ENCODE measurements at regions not wholly inside any gene's neighbourhood (a gene's known extent, or its start where the extent isn't known, plus 50 kb on each side); places are given as distances from the start of the nearest gene placed in this dataset.

DNA sequence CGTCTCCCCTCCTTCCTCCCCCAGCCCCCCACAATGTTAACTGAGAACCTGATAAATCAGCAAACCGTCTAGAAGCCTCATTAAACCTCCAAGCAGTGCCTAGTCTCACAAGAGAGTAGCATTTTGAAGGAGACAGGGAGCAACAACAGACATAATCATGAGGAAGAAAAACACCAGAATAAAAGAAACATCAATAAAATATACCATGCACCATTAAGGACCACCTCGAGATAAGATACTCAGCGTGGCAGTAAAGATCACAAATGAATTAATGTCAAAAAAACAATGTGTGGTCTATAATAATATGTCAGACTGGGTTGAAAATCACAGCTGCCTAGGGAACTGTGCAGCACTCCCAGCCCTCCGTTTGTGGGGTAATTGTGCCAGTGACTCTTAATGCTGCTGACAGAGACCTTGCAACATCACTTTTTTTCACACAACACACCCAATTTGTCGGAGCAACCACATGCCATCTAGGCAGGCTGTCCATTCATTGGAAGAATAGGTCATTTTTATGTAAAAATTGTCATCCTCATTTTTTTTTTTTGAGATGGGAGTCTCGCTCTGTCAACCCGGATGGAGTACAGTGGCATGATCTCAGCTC lies 450.8 kb upstream of the WWC1 start:
- WGBS, 2 donors, result 74 to 75% methylated on average over 8 of the region's 8 CpGs
- Histone ChIP-seq H3K4me3 (ENCODE audit: low read depth in 1 of 2, low read length in 2 of 2) (no peak overlapping the region), H3K4me1 (ENCODE audit: control insufficient read depth in 2 of 2, insufficient read depth in 2 of 2, low read length in 1 of 2) (no peaks in the 10 kb centered on the region), H3K36me3 (ENCODE audit: control insufficient read depth in 2 of 2, insufficient read depth in 2 of 2, low read length in 1 of 2) (no peaks in the 10 kb centered on the region), H3K27me3 (ENCODE audit: control insufficient read depth in 1 of 2, insufficient read depth in 2 of 2, low read length in 2 of 2) (no peaks in the 10 kb centered on the region), H3K9me3 (ENCODE audit: control insufficient read depth in 2 of 2, insufficient read depth in 1 of 2, low read depth in 1 of 2, low read length in 1 of 2) (no peaks in the 10 kb centered on the region), H3K27ac (ENCODE audit: low read depth in 2 of 2, low read length in 1 of 2) (no peak overlapping the region)

DNA sequence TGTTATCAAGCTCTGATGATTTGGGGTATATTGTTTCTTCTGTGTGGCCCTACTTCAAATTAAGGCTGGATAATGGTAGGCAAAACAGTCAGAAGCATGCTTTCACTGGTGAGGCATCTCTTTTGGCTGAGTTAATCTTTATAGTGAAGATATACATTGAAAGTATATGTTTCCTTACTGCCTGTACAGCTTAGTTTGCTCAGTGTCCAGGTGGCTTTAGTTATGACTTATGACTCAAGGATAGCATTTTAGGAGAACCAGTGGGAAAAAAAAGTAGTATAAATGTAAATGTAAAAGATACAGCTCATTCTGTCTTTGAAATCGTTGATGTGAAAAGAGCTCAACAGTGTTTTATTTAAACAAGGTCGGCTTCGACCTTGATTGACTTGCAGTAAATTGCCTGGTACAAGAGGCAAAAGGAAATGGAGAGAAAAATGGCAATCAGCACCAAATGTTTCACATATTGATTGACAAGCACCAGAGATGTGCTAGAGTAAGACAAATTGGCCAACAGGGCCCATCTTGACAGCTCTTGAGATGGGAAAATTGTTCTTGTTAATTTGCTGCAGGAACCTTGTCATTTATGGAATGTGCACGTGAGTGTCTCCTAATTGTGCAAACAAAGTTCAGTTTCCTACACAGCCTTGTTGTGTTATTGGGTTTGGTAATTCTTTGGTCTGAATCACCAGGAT lies 447.4 kb upstream of the WWC1 start:
- no peak overlapping the region for H3K27ac ChIP-seq (ENCODE audit: low read depth in 2 of 2, low read length in 1 of 2)
- H3K9me3 ChIP-seq (ENCODE audit: control insufficient read depth in 2 of 2, insufficient read depth in 1 of 2, low read depth in 1 of 2, low read length in 1 of 2), result no peaks in the 10 kb centered on the region
- no peaks in the 10 kb centered on the region for H3K27me3 ChIP-seq (ENCODE audit: control insufficient read depth in 1 of 2, insufficient read depth in 2 of 2, low read length in 2 of 2)
- H3K4me1 ChIP-seq (ENCODE audit: control insufficient read depth in 2 of 2, insufficient read depth in 2 of 2, low read length in 1 of 2), result no peaks in the 10 kb centered on the region
- 53 to 74% methylated on average over 4 of the region's 4 CpGs for WGBS, 2 donors
- no peak overlapping the region for H3K4me3 ChIP-seq (ENCODE audit: low read depth in 1 of 2, low read length in 2 of 2)
- H3K36me3 ChIP-seq (ENCODE audit: control insufficient read depth in 2 of 2, insufficient read depth in 2 of 2, low read length in 1 of 2), result no peaks in the 10 kb centered on the region

DNA sequence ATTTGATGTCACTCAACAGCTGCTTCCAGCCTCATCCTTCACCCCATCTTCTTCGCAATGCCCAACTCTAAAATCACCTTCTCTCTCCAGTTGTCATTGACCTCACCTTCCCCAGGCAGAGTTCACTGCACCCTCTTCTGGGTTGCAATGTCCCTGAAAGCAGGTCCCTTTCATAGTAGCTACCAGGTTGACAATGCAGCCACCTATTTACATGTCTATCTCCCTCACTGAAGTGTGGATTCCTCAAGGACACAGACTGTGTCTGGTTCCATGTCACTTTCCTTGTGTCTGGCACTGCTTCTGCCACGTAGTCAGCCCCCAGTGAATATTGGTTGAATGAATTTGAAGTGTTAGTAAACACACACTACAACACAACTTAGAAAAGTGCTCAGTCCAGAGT lies 445.5 kb upstream of the WWC1 start:
- no peaks in the 10 kb centered on the region for H3K9me3 ChIP-seq (ENCODE audit: control insufficient read depth in 2 of 2, insufficient read depth in 1 of 2, low read depth in 1 of 2, low read length in 1 of 2)
- H3K27me3 ChIP-seq (ENCODE audit: control insufficient read depth in 1 of 2, insufficient read depth in 2 of 2, low read length in 2 of 2), result no peaks in the 10 kb centered on the region
- no peak overlapping the region for H3K27ac ChIP-seq (ENCODE audit: low read depth in 2 of 2, low read length in 1 of 2)
- H3K36me3 ChIP-seq (ENCODE audit: control insufficient read depth in 2 of 2, insufficient read depth in 2 of 2, low read length in 1 of 2), result no peaks in the 10 kb centered on the region
- H3K4me1 ChIP-seq (ENCODE audit: control insufficient read depth in 2 of 2, insufficient read depth in 2 of 2, low read length in 1 of 2), result no peaks in the 10 kb centered on the region
- H3K4me3 ChIP-seq (ENCODE audit: low read depth in 1 of 2, low read length in 2 of 2), result no peak overlapping the region
- WGBS, 2 donors, result 68 to 70% methylated on average over 2 of the region's 2 CpGs

DNA sequence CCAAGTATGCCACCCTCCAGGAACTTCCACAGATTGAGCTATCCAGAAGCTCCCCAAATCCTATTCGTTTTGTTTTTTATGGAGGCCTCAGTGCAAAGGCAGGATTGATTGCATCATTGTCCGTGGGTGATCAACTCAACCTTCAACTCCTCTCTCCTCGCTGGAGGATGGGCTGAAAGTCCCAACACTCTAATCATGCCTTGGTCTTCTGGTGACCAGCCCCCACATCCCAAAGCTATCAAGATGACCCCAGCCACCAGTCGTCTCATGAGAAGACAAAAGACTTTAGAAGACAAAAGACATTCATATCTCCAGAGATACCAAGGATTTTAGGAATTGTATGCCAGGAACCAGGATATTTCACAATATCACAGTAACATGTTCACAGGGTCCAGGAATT lies 441.6 kb upstream of the WWC1 start:
- H3K27ac ChIP-seq (ENCODE audit: low read depth in 2 of 2, low read length in 1 of 2), result no peak overlapping the region
- H3K9me3 ChIP-seq (ENCODE audit: control insufficient read depth in 2 of 2, insufficient read depth in 1 of 2, low read depth in 1 of 2, low read length in 1 of 2), result no peaks in the 10 kb centered on the region
- no peaks in the 10 kb centered on the region for H3K27me3 ChIP-seq (ENCODE audit: control insufficient read depth in 1 of 2, insufficient read depth in 2 of 2, low read length in 2 of 2)
- H3K36me3 ChIP-seq (ENCODE audit: control insufficient read depth in 2 of 2, insufficient read depth in 2 of 2, low read length in 1 of 2), result no peaks in the 10 kb centered on the region
- H3K4me3 ChIP-seq (ENCODE audit: low read depth in 1 of 2, low read length in 2 of 2), result no peak overlapping the region
- WGBS, 2 donors, result 81 to 86% methylated on average over 4 of the region's 4 CpGs
- H3K4me1 ChIP-seq (ENCODE audit: control insufficient read depth in 2 of 2, insufficient read depth in 2 of 2, low read length in 1 of 2), result no peaks in the 10 kb centered on the region

DNA sequence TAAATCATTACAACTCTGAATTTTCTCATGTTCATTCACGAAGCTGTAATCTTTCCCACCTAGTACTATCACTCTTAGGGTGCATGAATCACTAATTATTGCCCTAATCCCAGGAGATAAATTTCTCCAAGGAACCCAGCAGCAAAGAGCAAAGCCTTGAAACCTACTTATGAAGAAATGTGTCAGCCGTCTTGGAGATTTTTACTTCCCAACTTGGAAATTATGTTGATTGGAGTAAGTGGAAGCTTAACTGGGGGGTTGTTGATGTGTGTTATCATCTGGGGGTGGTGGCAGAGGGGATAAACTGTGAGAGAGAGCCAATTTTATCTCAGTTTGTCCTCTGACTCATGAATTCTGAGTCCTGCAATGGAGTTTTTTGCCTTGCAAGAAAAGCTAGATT lies 440.5 kb upstream of the WWC1 start:
- H3K4me3 ChIP-seq (ENCODE audit: low read depth in 1 of 2, low read length in 2 of 2), result no peak overlapping the region
- H3K4me1 ChIP-seq (ENCODE audit: control insufficient read depth in 2 of 2, insufficient read depth in 2 of 2, low read length in 1 of 2), result no peaks in the 10 kb centered on the region
- H3K36me3 ChIP-seq (ENCODE audit: control insufficient read depth in 2 of 2, insufficient read depth in 2 of 2, low read length in 1 of 2), result no peaks in the 10 kb centered on the region
- 38 to 51% methylated on average over 2 of the region's 2 CpGs for WGBS, 2 donors
- no peak overlapping the region for H3K27ac ChIP-seq (ENCODE audit: low read depth in 2 of 2, low read length in 1 of 2)
- no peaks in the 10 kb centered on the region for H3K27me3 ChIP-seq (ENCODE audit: control insufficient read depth in 1 of 2, insufficient read depth in 2 of 2, low read length in 2 of 2)
- H3K9me3 ChIP-seq (ENCODE audit: control insufficient read depth in 2 of 2, insufficient read depth in 1 of 2, low read depth in 1 of 2, low read length in 1 of 2), result no peaks in the 10 kb centered on the region

DNA sequence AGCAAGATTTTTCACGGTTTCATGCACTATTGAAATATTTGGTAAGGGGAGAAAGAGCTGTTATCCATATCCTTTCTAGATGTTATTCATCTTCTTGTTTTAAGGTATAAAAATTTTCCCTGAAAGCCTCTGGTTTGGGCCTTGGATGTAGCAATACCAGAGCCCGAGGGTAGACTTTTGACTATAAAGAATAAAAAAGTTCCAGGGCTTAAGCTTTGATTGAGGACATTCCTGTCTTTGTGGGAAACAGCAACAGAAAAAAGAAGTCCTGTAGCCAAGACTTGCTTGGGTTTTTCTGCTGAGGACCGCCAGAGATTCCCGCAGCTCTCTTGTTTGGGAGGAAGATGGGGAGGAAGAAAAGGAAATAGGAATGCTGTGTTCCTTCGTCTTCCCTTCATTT lies 440.0 kb upstream of the WWC1 start:
- Histone ChIP-seq H3K27ac (ENCODE audit: low read depth in 2 of 2, low read length in 1 of 2) (no peak overlapping the region), H3K4me1 (ENCODE audit: control insufficient read depth in 2 of 2, insufficient read depth in 2 of 2, low read length in 1 of 2) (no peaks in the 10 kb centered on the region)

DNA sequence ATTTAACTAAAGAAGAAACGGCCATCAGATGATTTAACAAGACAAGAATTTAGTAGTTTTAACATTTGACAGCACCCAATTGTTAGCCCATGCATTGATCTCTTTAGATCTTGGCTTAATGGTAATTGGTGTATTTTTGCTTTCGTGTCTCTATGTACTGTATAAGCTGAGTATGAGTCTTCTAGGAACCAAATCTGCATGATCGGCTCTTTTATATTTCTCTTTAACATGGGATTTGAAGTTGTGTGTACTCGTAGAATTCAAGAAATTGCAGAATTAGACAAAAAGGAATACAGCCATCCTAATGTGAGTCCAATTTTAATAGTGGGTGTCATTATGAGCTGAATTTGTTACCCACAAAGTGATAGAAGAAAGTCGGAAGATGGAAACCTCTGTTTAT lies 438.9 kb upstream of the WWC1 start:
- Histone ChIP-seq H3K4me1 (ENCODE audit: control insufficient read depth in 2 of 2, insufficient read depth in 2 of 2, low read length in 1 of 2) (no peaks in the 10 kb centered on the region), H3K27ac (ENCODE audit: low read depth in 2 of 2, low read length in 1 of 2) (no peak overlapping the region), H3K36me3 (ENCODE audit: control insufficient read depth in 2 of 2, insufficient read depth in 2 of 2, low read length in 1 of 2) (no peaks in the 10 kb centered on the region), H3K4me3 (ENCODE audit: low read depth in 1 of 2, low read length in 2 of 2) (no peak overlapping the region), H3K9me3 (ENCODE audit: control insufficient read depth in 2 of 2, insufficient read depth in 1 of 2, low read depth in 1 of 2, low read length in 1 of 2) (no peaks in the 10 kb centered on the region), H3K27me3 (ENCODE audit: control insufficient read depth in 1 of 2, insufficient read depth in 2 of 2, low read length in 2 of 2) (no peaks in the 10 kb centered on the region)
- WGBS, 2 donors, result 85 to 89% methylated on average over 5 of the region's 5 CpGs

More for the DNA sequence above, 440.0 kb upstream of the WWC1 start:
- Histone ChIP-seq H3K4me3 (ENCODE audit: low read depth in 1 of 2, low read length in 2 of 2) (no peak overlapping the region), H3K36me3 (ENCODE audit: control insufficient read depth in 2 of 2, insufficient read depth in 2 of 2, low read length in 1 of 2) (no peaks in the 10 kb centered on the region), H3K27me3 (ENCODE audit: control insufficient read depth in 1 of 2, insufficient read depth in 2 of 2, low read length in 2 of 2) (no peaks in the 10 kb centered on the region), H3K9me3 (ENCODE audit: control insufficient read depth in 2 of 2, insufficient read depth in 1 of 2, low read depth in 1 of 2, low read length in 1 of 2) (no peaks in the 10 kb centered on the region)
- WGBS, 2 donors, result 58 to 82% methylated on average over 5 of the region's 5 CpGs

DNA sequence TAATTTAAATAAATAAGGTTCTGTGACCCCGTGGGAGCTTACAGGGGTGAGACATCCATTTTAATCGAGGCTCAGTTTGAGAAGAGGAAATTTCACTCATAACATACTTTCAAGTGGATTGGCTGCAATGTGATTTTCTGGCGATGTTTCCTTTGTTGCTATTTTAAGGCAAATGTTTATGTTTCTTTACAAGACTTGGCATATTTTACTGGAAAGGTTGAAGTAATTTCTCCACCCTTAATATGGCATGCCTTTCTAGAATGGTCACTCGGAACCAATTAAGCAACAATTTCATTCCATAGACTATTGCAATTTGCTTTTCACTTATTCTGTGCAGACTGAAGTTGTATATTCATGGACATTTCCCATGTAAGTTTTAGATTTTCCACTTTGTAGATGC lies 438.0 kb upstream of the WWC1 start:
- 56 to 66% methylated on average over 4 of the region's 4 CpGs for WGBS, 2 donors
- no peaks in the 10 kb centered on the region for H3K27me3 ChIP-seq (ENCODE audit: control insufficient read depth in 1 of 2, insufficient read depth in 2 of 2, low read length in 2 of 2)
- no peaks in the 10 kb centered on the region for H3K9me3 ChIP-seq (ENCODE audit: control insufficient read depth in 2 of 2, insufficient read depth in 1 of 2, low read depth in 1 of 2, low read length in 1 of 2)
- no peak overlapping the region for H3K27ac ChIP-seq (ENCODE audit: low read depth in 2 of 2, low read length in 1 of 2)
- H3K4me1 ChIP-seq (ENCODE audit: control insufficient read depth in 2 of 2, insufficient read depth in 2 of 2, low read length in 1 of 2), result no peaks in the 10 kb centered on the region
- no peaks in the 10 kb centered on the region for H3K36me3 ChIP-seq (ENCODE audit: control insufficient read depth in 2 of 2, insufficient read depth in 2 of 2, low read length in 1 of 2)
- no peak overlapping the region for H3K4me3 ChIP-seq (ENCODE audit: low read depth in 1 of 2, low read length in 2 of 2)

DNA sequence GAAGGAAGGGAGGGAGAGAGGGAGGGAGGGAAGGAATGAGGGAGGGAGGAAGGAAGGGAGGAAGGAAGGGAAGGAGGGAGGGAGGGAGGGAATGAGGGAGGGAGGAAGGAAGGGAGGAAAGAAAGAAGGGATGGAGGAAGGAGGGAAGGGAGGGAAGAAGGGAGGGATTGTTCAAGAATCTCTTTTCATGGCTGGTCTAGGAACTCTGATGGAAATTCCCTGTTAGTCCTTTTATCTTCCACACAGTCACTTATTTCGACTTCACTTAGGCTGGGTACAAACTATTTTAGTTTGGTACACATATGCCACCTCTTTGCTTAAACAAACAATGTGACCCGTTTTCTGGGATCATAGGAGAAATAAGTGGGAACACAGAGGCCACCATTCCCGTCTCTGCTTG lies 435.6 kb upstream of the WWC1 start:
- H3K9me3 ChIP-seq (ENCODE audit: control insufficient read depth in 2 of 2, insufficient read depth in 1 of 2, low read depth in 1 of 2, low read length in 1 of 2), result no peaks in the 10 kb centered on the region
- no peaks in the 10 kb centered on the region for H3K4me1 ChIP-seq (ENCODE audit: control insufficient read depth in 2 of 2, insufficient read depth in 2 of 2, low read length in 1 of 2)
- H3K4me3 ChIP-seq (ENCODE audit: low read depth in 1 of 2, low read length in 2 of 2), result no peak overlapping the region
- no peak overlapping the region for H3K27ac ChIP-seq (ENCODE audit: low read depth in 2 of 2, low read length in 1 of 2)
- H3K36me3 ChIP-seq (ENCODE audit: control insufficient read depth in 2 of 2, insufficient read depth in 2 of 2, low read length in 1 of 2), result no peaks in the 10 kb centered on the region
- 51% methylated on average over 3 of the region's 3 CpGs for WGBS, 2 donors
- H3K27me3 ChIP-seq (ENCODE audit: control insufficient read depth in 1 of 2, insufficient read depth in 2 of 2, low read length in 2 of 2), result no peaks in the 10 kb centered on the region

DNA sequence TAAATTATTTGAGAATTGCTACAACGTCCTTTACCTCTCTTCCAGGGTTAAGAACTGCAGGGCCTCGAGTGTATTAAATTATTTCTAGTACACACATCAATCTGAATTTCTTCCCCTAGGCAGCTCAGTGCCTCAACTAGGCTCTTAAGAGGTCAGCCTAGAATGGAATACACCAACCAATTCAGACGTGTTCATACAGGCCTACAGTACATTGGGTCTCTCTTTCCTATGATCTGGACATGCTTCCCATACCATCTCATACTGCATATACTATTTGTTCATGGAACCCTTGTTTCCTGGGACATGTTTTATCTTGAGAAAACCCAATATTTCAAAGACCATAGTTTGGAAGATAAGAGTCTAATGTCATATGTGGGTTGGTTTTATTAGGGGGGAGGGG lies 434.1 kb upstream of the WWC1 start:
- Histone ChIP-seq H3K4me3 (ENCODE audit: low read depth in 1 of 2, low read length in 2 of 2) (no peak overlapping the region), H3K9me3 (ENCODE audit: control insufficient read depth in 2 of 2, insufficient read depth in 1 of 2, low read depth in 1 of 2, low read length in 1 of 2) (peaks cover 0 to 3% of the 10 kb centered on the region in 2 donors), H3K36me3 (ENCODE audit: control insufficient read depth in 2 of 2, insufficient read depth in 2 of 2, low read length in 1 of 2) (no peaks in the 10 kb centered on the region), H3K27me3 (ENCODE audit: control insufficient read depth in 1 of 2, insufficient read depth in 2 of 2, low read length in 2 of 2) (no peaks in the 10 kb centered on the region), H3K4me1 (ENCODE audit: control insufficient read depth in 2 of 2, insufficient read depth in 2 of 2, low read length in 1 of 2) (no peaks in the 10 kb centered on the region), H3K27ac (ENCODE audit: low read depth in 2 of 2, low read length in 1 of 2) (no peak overlapping the region)
- 66 to 75% methylated on average over 3 of the region's 3 CpGs for WGBS, 2 donors
